GM23338 (cell line): ENCODE measurements at regions not wholly inside any gene's neighbourhood (a gene's known extent, or its start where the extent isn't known, plus 50 kb on each side); places are given as distances from the start of the nearest gene placed in this dataset.
A peak's percentile ranks its signal among the peaks of the same experiment; 100 is the strongest.

Source experiments
- ATAC-seq: fragments of 200-7000 bp; cut with Tn5 transposase; 3 replicates; pipeline ENCODE4 v1.9.1; 2020
- DNase-seq: peaks from one replicate; pipeline ENCODE4 v3.0.0-alpha.2; 2015; ENCODE audit warnings: low spot score
- H2AFZ ChIP-seq: fragments of 200-600 bp; sonication (generic); 2 replicates; pipeline ENCODE4 v1.8.0; 2016; ENCODE audit warnings: antibody characterized with exemption, mild to moderate bottlenecking, moderate library complexity
- H3F3A ChIP-seq: fragments of 200-600 bp; sonication (generic); replicated peaks from 2 replicates; pipeline ENCODE4 v1.8.0; 2017; ENCODE audit warnings: antibody characterized with exemption, mixed run types, low read depth
- H3K27ac ChIP-seq: fragments of 200-600 bp; sonication (generic); 2 replicates; pipeline ENCODE4 v1.6.1; 2016; ENCODE audit warnings: low read depth
- H3K27me3 ChIP-seq: fragments of 200-600 bp; sonication (generic); 2 replicates; pipeline ENCODE4 v1.8.0; 2016; ENCODE audit warnings: mild to moderate bottlenecking, mixed run types, moderate library complexity; ENCODE audit not compliant: insufficient read depth
- H3K36me3 ChIP-seq: fragments of 200-600 bp; sonication (generic); 2 replicates; pipeline ENCODE4 v1.8.0; 2016; ENCODE audit warnings: mild to moderate bottlenecking; ENCODE audit not compliant: insufficient read depth
- H3K4me1 ChIP-seq: fragments of 200-600 bp; sonication (generic); 2 replicates; pipeline ENCODE4 v1.8.0; 2016; ENCODE audit warnings: mild to moderate bottlenecking, moderate library complexity; ENCODE audit not compliant: insufficient read depth
- H3K4me2 ChIP-seq: fragments of 200-600 bp; sonication (generic); 2 replicates; pipeline ENCODE4 v1.7.1; 2017; ENCODE audit warnings: mixed run types
- H3K4me3 ChIP-seq: fragments of 200-600 bp; sonication (generic); 2 replicates; pipeline ENCODE4 v1.6.1; 2016; ENCODE audit warnings: mixed run types
- H3K79me2 ChIP-seq: fragments of 200-600 bp; sonication (generic); replicated peaks from 2 replicates; pipeline ENCODE4 v1.8.0; 2017; ENCODE audit warnings: mild to moderate bottlenecking; ENCODE audit not compliant: insufficient read depth
- H3K9me2 ChIP-seq: fragments of 200-600 bp; sonication (generic); 2 replicates; pipeline ENCODE4 v1.8.0; 2017; ENCODE audit not compliant: insufficient read depth
- H4K20me1 ChIP-seq: fragments of 200-600 bp; sonication (generic); replicated peaks from 2 replicates; pipeline ENCODE4 v1.8.0; 2017; ENCODE audit warnings: mild to moderate bottlenecking; ENCODE audit not compliant: insufficient read depth
- H3K27ac Mint-ChIP-seq: 2 replicates; pipeline ENCODE4 v1.8.0; 2020; ENCODE audit warnings: inconsistent platforms, mild to moderate bottlenecking, moderate library complexity, mixed read lengths
- H3K27me3 Mint-ChIP-seq: 3 replicates; pipeline ENCODE4 v1.8.0; 2022; ENCODE audit warnings: low read depth, mild to moderate bottlenecking, moderate library complexity, mixed read lengths, inconsistent platforms; ENCODE audit not compliant: insufficient read depth, poor library complexity
- H3K36me3 Mint-ChIP-seq: 3 replicates; pipeline ENCODE4 v1.8.0; 2021; ENCODE audit warnings: low read depth, mild to moderate bottlenecking, inconsistent platforms, moderate library complexity, mixed read lengths
- H3K4me1 Mint-ChIP-seq: 3 replicates; pipeline ENCODE4 v1.8.0; 2020; ENCODE audit warnings: mild to moderate bottlenecking, inconsistent platforms, mixed read lengths
- H3K4me3 Mint-ChIP-seq: 3 replicates; pipeline ENCODE4 v1.8.0; 2021; ENCODE audit warnings: moderate library complexity, mild to moderate bottlenecking, inconsistent platforms, mixed read lengths
- H3K9me3 Mint-ChIP-seq: 3 replicates; pipeline ENCODE4 v1.8.0; 2020; ENCODE audit warnings: moderate library complexity, mild to moderate bottlenecking, inconsistent platforms, mixed read lengths
- CREB1 ChIP-seq: fragments of 250-450 bp; sonication (Bioruptor Pico); IDR thresholded peaks from 2 replicates; pipeline ENCODE4 v1.5.0; 2020; ENCODE audit warnings: low read depth, mild to moderate bottlenecking, moderate library complexity
- CTCF ChIP-seq, 2 experiments: fragments of 200-600 bp in 1 of 2; sonication (generic) in 1 of 2; conservative IDR thresholded peaks; 2 replicates each; pipeline versions ENCODE4 v1.5.1 to v1.6.1; 2016 to 2017; ENCODE audit warnings: antibody characterized with exemption in 2 of 2, low read depth in 2 of 2, mild to moderate bottlenecking in 2 of 2, moderate library complexity in 1 of 2
- EZH2 ChIP-seq: fragments of 200-600 bp; sonication (generic); IDR thresholded peaks from one replicate; pipeline ENCODE4 v1.8.0; 2017; ENCODE audit warnings: antibody characterized with exemption, mild to moderate bottlenecking, low read depth; ENCODE audit not compliant: unreplicated experiment
- EZH2phosphoT487 ChIP-seq: fragments of 200-600 bp; sonication (generic); IDR thresholded peaks from one replicate; pipeline ENCODE4 v1.8.1; 2018; ENCODE audit warnings: antibody characterized with exemption; ENCODE audit not compliant: unreplicated experiment
- JUNB ChIP-seq: IDR thresholded peaks from one replicate; pipeline ENCODE4 v1.6.1; 2016; ENCODE audit warnings: antibody characterized with exemption; ENCODE audit not compliant: unreplicated experiment
- NANOG ChIP-seq: IDR thresholded peaks from 2 replicates; pipeline ENCODE4 v1.6.1; 2016; ENCODE audit warnings: antibody characterized with exemption, borderline replicate concordance
- POLR2AphosphoS5 ChIP-seq: IDR thresholded peaks from 2 replicates; pipeline ENCODE4 v1.6.1; 2016; ENCODE audit warnings: antibody characterized with exemption, low read depth
- REST ChIP-seq: IDR thresholded peaks from one replicate; pipeline ENCODE4 v1.6.1; 2018; ENCODE audit warnings: antibody characterized with exemption; ENCODE audit not compliant: unreplicated experiment
- STAT1 ChIP-seq: IDR thresholded peaks from one replicate; pipeline ENCODE4 v1.6.1; 2016; ENCODE audit warnings: antibody characterized with exemption; ENCODE audit not compliant: unreplicated experiment
- ZNF114 ChIP-seq: fragments of 250-450 bp; sonication (Bioruptor Pico); IDR thresholded peaks from 2 replicates; pipeline ENCODE4 v1.5.0; 2020; ENCODE audit warnings: mild to moderate bottlenecking, moderate library complexity
- ZNF331 ChIP-seq: fragments of 250-450 bp; sonication (Bioruptor Pico); IDR thresholded peaks from 2 replicates; pipeline ENCODE4 v1.5.0; 2020; ENCODE audit warnings: low read depth, mild to moderate bottlenecking, moderate library complexity
- TF ChIP-seq, protein P1 (sequence below): fragments of 250-450 bp; sonication (Bioruptor Pico); IDR thresholded peaks from 2 replicates; pipeline ENCODE4 v1.5.0; 2020; ENCODE audit warnings: mild to moderate bottlenecking, moderate library complexity
- TF ChIP-seq, protein P2 (sequence below): IDR thresholded peaks from 2 replicates; pipeline ENCODE4 v1.6.1; 2016; ENCODE audit warnings: antibody characterized with exemption

GRCh38 chr1:95370691-95371562, 136.9 kb downstream of the RWDD3 start:
- Mint-ChIP-seq H3K9me3 (no peaks in the 10 kb centered on the region), H3K4me3 (no peak overlapping the region), H3K36me3 (no peaks in the 10 kb centered on the region), H3K4me1 (no peaks in the 10 kb centered on the region; the same call in 2 of the 3 replicates), H3K27ac (no peak overlapping the region), H3K27me3 (no peaks in the 10 kb centered on the region)
- H2AFZ ChIP-seq, result peak overlapping the region; percentile 56; the same call in 1 of the 2 replicates
- no peak overlapping the region for H3K4me2 ChIP-seq
- no peaks in the 10 kb centered on the region for H4K20me1 ChIP-seq
- H3F3A ChIP-seq, result no peaks in the 10 kb centered on the region
- no peak for TF ChIP-seq CREB1 (CRISPR knock-in tag)
- TF ChIP-seq JUNB, result no peak
- TF ChIP-seq STAT1, result no peak
- no peak for TF ChIP-seq ZNF331
- no peak for TF ChIP-seq EZH2
- no peak for TF ChIP-seq ZNF114 (CRISPR knock-in tag)
- TF ChIP-seq, protein P1, sequence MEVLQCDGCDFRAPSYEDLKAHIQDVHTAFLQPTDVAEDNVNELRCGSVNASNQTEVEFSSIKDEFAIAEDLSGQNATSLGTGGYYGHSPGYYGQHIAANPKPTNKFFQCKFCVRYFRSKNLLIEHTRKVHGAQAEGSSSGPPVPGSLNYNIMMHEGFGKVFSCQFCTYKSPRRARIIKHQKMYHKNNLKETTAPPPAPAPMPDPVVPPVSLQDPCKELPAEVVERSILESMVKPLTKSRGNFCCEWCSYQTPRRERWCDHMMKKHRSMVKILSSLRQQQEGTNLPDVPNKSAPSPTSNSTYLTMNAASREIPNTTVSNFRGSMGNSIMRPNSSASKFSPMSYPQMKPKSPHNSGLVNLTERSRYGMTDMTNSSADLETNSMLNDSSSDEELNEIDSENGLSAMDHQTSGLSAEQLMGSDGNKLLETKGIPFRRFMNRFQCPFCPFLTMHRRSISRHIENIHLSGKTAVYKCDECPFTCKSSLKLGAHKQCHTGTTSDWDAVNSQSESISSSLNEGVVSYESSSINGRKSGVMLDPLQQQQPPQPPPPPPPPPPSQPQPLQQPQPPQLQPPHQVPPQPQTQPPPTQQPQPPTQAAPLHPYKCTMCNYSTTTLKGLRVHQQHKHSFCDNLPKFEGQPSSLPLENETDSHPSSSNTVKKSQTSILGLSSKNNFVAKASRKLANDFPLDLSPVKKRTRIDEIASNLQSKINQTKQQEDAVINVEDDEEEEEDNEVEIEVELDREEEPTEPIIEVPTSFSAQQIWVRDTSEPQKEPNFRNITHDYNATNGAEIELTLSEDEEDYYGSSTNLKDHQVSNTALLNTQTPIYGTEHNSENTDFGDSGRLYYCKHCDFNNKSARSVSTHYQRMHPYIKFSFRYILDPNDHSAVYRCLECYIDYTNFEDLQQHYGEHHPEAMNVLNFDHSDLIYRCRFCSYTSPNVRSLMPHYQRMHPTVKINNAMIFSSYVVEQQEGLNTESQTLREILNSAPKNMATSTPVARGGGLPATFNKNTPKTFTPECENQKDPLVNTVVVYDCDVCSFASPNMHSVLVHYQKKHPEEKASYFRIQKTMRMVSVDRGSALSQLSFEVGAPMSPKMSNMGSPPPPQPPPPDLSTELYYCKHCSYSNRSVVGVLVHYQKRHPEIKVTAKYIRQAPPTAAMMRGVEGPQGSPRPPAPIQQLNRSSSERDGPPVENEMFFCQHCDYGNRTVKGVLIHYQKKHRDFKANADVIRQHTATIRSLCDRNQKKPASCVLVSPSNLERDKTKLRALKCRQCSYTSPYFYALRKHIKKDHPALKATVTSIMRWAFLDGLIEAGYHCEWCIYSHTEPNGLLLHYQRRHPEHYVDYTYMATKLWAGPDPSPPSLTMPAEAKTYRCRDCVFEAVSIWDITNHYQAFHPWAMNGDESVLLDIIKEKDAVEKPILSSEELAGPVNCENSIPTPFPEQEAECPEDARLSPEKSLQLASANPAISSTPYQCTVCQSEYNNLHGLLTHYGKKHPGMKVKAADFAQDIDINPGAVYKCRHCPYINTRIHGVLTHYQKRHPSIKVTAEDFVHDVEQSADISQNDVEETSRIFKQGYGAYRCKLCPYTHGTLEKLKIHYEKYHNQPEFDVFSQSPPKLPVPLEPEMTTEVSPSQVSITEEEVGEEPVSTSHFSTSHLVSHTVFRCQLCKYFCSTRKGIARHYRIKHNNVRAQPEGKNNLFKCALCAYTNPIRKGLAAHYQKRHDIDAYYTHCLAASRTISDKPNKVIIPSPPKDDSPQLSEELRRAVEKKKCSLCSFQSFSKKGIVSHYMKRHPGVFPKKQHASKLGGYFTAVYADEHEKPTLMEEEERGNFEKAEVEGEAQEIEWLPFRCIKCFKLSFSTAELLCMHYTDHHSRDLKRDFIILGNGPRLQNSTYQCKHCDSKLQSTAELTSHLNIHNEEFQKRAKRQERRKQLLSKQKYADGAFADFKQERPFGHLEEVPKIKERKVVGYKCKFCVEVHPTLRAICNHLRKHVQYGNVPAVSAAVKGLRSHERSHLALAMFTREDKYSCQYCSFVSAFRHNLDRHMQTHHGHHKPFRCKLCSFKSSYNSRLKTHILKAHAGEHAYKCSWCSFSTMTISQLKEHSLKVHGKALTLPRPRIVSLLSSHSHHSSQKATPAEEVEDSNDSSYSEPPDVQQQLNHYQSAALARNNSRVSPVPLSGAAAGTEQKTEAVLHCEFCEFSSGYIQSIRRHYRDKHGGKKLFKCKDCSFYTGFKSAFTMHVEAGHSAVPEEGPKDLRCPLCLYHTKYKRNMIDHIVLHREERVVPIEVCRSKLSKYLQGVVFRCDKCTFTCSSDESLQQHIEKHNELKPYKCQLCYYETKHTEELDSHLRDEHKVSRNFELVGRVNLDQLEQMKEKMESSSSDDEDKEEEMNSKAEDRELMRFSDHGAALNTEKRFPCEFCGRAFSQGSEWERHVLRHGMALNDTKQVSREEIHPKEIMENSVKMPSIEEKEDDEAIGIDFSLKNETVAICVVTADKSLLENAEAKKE (CRISPR knock-in tag), result no peak
- no peak for TF ChIP-seq POLR2AphosphoS5
- TF ChIP-seq REST, result no peak
- no peak for TF ChIP-seq EZH2phosphoT487
- no peak for TF ChIP-seq NANOG
- TF ChIP-seq CTCF (conservative IDR thresholded peaks at IDR 0.05; ENCODE audit: low read depth in 2 of 2), result no peak
- TF ChIP-seq, protein P2, sequence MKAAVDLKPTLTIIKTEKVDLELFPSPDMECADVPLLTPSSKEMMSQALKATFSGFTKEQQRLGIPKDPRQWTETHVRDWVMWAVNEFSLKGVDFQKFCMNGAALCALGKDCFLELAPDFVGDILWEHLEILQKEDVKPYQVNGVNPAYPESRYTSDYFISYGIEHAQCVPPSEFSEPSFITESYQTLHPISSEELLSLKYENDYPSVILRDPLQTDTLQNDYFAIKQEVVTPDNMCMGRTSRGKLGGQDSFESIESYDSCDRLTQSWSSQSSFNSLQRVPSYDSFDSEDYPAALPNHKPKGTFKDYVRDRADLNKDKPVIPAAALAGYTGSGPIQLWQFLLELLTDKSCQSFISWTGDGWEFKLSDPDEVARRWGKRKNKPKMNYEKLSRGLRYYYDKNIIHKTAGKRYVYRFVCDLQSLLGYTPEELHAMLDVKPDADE, result no peak
- no peak overlapping the region for H3K4me3 ChIP-seq
- H3K27me3 ChIP-seq, result no peaks in the 10 kb centered on the region
- no peaks in the 10 kb centered on the region for H3K36me3 ChIP-seq
- ATAC-seq (no peak), DNase-seq (no peak)
- no peak overlapping the region for H3K27ac ChIP-seq
- H3K9me2 ChIP-seq, result peaks cover 8% of the 10 kb centered on the region
- H3K79me2 ChIP-seq, result no peaks in the 10 kb centered on the region
- no peaks in the 10 kb centered on the region; the same call in 1 of the 2 replicates for H3K4me1 ChIP-seq
